HUES64 (cell line): ENCODE measurements at regions not wholly inside any gene's neighbourhood (a gene's known extent, or its start where the extent isn't known, plus 50 kb on each side); places are given as distances from the start of the nearest gene placed in this dataset.

Source experiments
- H3K27ac ChIP-seq: 2 replicates; pipeline ENCODE4 v1.7.0; 2013; ENCODE audit warnings: low read depth, low read length, inconsistent platforms
- H3K27me3 ChIP-seq: 2 replicates; pipeline ENCODE4 v1.6.1; 2013; ENCODE audit warnings: mild to moderate bottlenecking, low read length; ENCODE audit not compliant: insufficient read depth
- H3K36me3 ChIP-seq: 2 replicates; pipeline ENCODE4 v1.6.1; 2013; ENCODE audit warnings: mild to moderate bottlenecking, low read length; ENCODE audit not compliant: insufficient read depth
- H3K4me1 ChIP-seq: 2 replicates; pipeline ENCODE4 v1.6.1; 2013; ENCODE audit warnings: mild to moderate bottlenecking, low read length, moderate library complexity; ENCODE audit not compliant: insufficient read depth
- H3K4me3 ChIP-seq: 2 replicates; pipeline ENCODE4 v1.5.1; 2013; ENCODE audit warnings: mild to moderate bottlenecking, low read length, moderate library complexity
- H3K9ac ChIP-seq: 2 replicates; pipeline ENCODE4 v1.6.1; 2013; ENCODE audit warnings: mild to moderate bottlenecking, low read depth, low read length
- H3K9me3 ChIP-seq: 2 replicates; pipeline ENCODE4 v1.6.1; 2013; ENCODE audit warnings: low read depth, low read length; ENCODE audit not compliant: insufficient read depth
- WGBS: fragments of 150-250, 120-280 bp; methylation state at CpG from one replicate; pipeline ENCODE4 v1.1.7; 2013; ENCODE audit warnings: missing lambda C conversion rate; 5-methylcytosine and 5-hydroxymethylcytosine counted together

GRCh38 chr10:10860455-10860976 is 157.2 kb upstream of the CELF2 start:
- no peaks in the 10 kb centered on the region for H3K27me3 ChIP-seq
- WGBS, result 94% methylated on average over 2 of the region's 2 CpGs
- H3K9me3 ChIP-seq, result no peaks in the 10 kb centered on the region
- H3K36me3 ChIP-seq, result no peaks in the 10 kb centered on the region
- H3K27ac ChIP-seq, result no peak overlapping the region
- H3K9ac ChIP-seq, result no peak overlapping the region
- no peak overlapping the region for H3K4me3 ChIP-seq
- no peaks in the 10 kb centered on the region for H3K4me1 ChIP-seq

- Histone ChIP-seq H3K9me3 (no peaks in the 10 kb centered on the region), H3K36me3 (no peaks in the 10 kb centered on the region), H3K9ac (no peak overlapping the region), H3K27me3 (no peaks in the 10 kb centered on the region), H3K4me1 (no peaks in the 10 kb centered on the region), H3K27ac (no peak overlapping the region), H3K4me3 (no peak overlapping the region)
- WGBS, result 86% methylated on average over 2 of the region's 3 CpGs
These were observed 152.4 kb upstream of the CELF2 start for GRCh38 chr10:10865303-10865702.

GRCh38 chr10:10865913-10866312 is 151.8 kb upstream of the CELF2 start:
- no peak overlapping the region for H3K4me3 ChIP-seq
- peaks cover 3% of the 10 kb centered on the region; the same call in 1 of the 2 replicates for H3K4me1 ChIP-seq
- H3K27me3 ChIP-seq, result no peaks in the 10 kb centered on the region
- WGBS, result 93% methylated on average over 6 of the region's 6 CpGs
- H3K9ac ChIP-seq, result no peak overlapping the region
- no peaks in the 10 kb centered on the region for H3K36me3 ChIP-seq
- H3K27ac ChIP-seq, result no peak overlapping the region
- no peaks in the 10 kb centered on the region for H3K9me3 ChIP-seq

- Histone ChIP-seq H3K9me3 (no peaks in the 10 kb centered on the region), H3K4me1 (peaks cover 19% of the 10 kb centered on the region), H3K27ac (no peak overlapping the region), H3K9ac (no peak overlapping the region), H3K36me3 (no peaks in the 10 kb centered on the region), H3K27me3 (no peaks in the 10 kb centered on the region), H3K4me3 (no peak overlapping the region)
- WGBS, result 88% methylated on average over 4 of the region's 4 CpGs
These were observed 148.1 kb upstream of the CELF2 start for GRCh38 chr10:10869592-10869991.

- Histone ChIP-seq H3K36me3 (no peaks in the 10 kb centered on the region), H3K27ac (no peak overlapping the region), H3K27me3 (no peaks in the 10 kb centered on the region), H3K4me3 (no peak overlapping the region), H3K4me1 (peaks cover 19% of the 10 kb centered on the region), H3K9ac (no peak overlapping the region), H3K9me3 (no peaks in the 10 kb centered on the region)
- 88% methylated on average over 16 of the region's 16 CpGs for WGBS
These were observed 147.0 kb upstream of the CELF2 start for GRCh38 chr10:10870523-10871241.

- no peaks in the 10 kb centered on the region for H3K9me3 ChIP-seq
- H3K4me1 ChIP-seq, result peaks cover 19% of the 10 kb centered on the region
- no peak overlapping the region for H3K4me3 ChIP-seq
- no peaks in the 10 kb centered on the region for H3K36me3 ChIP-seq
- peak overlapping the region; percentile 39 for H3K27ac ChIP-seq
- H3K27me3 ChIP-seq, result no peaks in the 10 kb centered on the region
- WGBS, result 73% methylated on average over 7 of the region's 7 CpGs
- H3K9ac ChIP-seq, result no peak overlapping the region
These were observed 146.3 kb upstream of the CELF2 start for GRCh38 chr10:10871352-10871751.

- 82% methylated on average over 5 of the region's 6 CpGs for WGBS
- Histone ChIP-seq H3K36me3 (no peaks in the 10 kb centered on the region), H3K9me3 (no peaks in the 10 kb centered on the region), H3K9ac (peak overlapping the region; percentile 19; the same call in 1 of the 2 replicates), H3K27ac (no peak overlapping the region), H3K4me3 (no peak overlapping the region), H3K27me3 (no peaks in the 10 kb centered on the region), H3K4me1 (peaks cover 19% of the 10 kb centered on the region)
These were observed 145.5 kb upstream of the CELF2 start for GRCh38 chr10:10872035-10872673.

GRCh38 chr10:10872764-10873163 is 144.9 kb upstream of the CELF2 start:
- Histone ChIP-seq H3K9ac (no peak overlapping the region), H3K27me3 (no peaks in the 10 kb centered on the region), H3K4me3 (no peak overlapping the region), H3K36me3 (no peaks in the 10 kb centered on the region), H3K9me3 (no peaks in the 10 kb centered on the region), H3K4me1 (peaks cover 19% of the 10 kb centered on the region), H3K27ac (no peak overlapping the region)
- 96% methylated on average over 2 of the region's 2 CpGs for WGBS

GRCh38 chr10:10873289-10873688 is 144.4 kb upstream of the CELF2 start:
- no CpG with 5 or more reads among the region's 4 CpGs for WGBS
- Histone ChIP-seq H3K27me3 (no peaks in the 10 kb centered on the region), H3K4me3 (no peak overlapping the region), H3K36me3 (no peaks in the 10 kb centered on the region), H3K4me1 (peaks cover 19% of the 10 kb centered on the region), H3K9me3 (no peaks in the 10 kb centered on the region), H3K9ac (no peak overlapping the region), H3K27ac (no peak overlapping the region)

- Histone ChIP-seq H3K9ac (no peak overlapping the region), H3K9me3 (no peaks in the 10 kb centered on the region), H3K27ac (no peak overlapping the region), H3K36me3 (no peaks in the 10 kb centered on the region), H3K27me3 (no peaks in the 10 kb centered on the region), H3K4me3 (no peak overlapping the region), H3K4me1 (peaks cover 19% of the 10 kb centered on the region)
- WGBS, result 91% methylated on average over 3 of the region's 3 CpGs
These were observed 143.8 kb upstream of the CELF2 start for GRCh38 chr10:10873915-10874314.

- H3K4me1 ChIP-seq, result no peaks in the 10 kb centered on the region
- no peak overlapping the region for H3K27ac ChIP-seq
- H3K9ac ChIP-seq, result no peak overlapping the region
- H3K36me3 ChIP-seq, result no peaks in the 10 kb centered on the region
- no peaks in the 10 kb centered on the region for H3K27me3 ChIP-seq
- 94% methylated on average over 6 of the region's 6 CpGs for WGBS
- H3K4me3 ChIP-seq, result no peak overlapping the region
- H3K9me3 ChIP-seq, result no peaks in the 10 kb centered on the region
These were observed 138.7 kb upstream of the CELF2 start for GRCh38 chr10:10878963-10879362.
